ENCODE measurements at regions not wholly inside any gene's neighbourhood (a gene's known extent, or its start where the extent isn't known, plus 50 kb on each side); places are given as distances from the start of the nearest gene placed in this dataset.
A peak's percentile ranks its signal among the peaks of the same experiment; 100 is the strongest.
"Not testable (repeated sequence)": the region's sequence is repeated elsewhere in the genome, so short reads cannot be mapped to it uniquely, and the experiment has no call there.

GRCh38 chr18:15315301-15315700 is 567.3 kb downstream of the ANKRD30B start:
- not testable (repeated sequence) for DNase-seq

- not testable (repeated sequence) for DNase-seq
Observed at GRCh38 chr18:15318655-15319054, 570.7 kb downstream of the ANKRD30B start.

DNA sequence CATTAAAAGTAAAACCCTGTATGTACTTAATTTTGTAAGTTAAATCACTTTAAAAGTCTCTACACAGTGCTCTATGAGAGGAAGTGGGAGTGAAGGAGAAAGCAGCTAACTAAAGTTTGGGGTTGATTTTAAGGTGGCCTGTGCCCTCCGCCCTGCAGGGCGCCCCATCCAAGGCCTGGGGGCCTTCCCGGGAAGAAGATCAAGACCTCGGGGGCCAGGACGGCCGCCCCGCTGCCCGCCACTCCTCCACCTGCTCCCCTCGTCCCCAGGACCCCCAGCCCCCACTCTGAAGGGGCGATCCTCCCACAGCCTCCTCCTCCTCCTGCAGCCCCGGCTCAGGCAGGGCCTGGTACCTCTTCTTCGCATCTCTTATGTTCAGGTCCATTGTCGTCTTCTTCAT is 581.7 kb downstream of the ANKRD30B start:
- DNase-seq = not testable (repeated sequence)

- not testable (repeated sequence) for DNase-seq
Observed at GRCh38 chr18:15330149-15330548, 582.2 kb downstream of the ANKRD30B start.

DNA sequence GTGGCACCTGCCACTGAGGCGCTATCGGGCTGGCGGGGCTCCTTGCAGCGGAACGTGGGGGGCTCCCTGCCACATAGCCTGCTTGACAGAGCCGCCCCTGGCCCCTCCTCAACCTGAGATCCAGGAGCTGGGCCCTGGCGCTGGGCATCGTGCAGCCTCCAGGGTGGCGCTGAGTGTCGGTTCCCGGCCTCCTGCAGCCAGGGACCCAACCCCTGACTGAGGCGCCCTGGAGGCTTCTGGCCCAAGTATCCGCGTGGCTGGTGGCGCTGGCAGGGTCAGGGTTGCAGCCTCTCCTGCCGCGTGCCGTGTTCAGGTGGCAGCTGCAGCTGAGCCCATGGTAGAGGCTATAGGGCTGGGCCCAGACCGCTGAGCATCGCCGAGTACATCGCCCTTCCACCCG is 582.6 kb downstream of the ANKRD30B start:
- DNase-seq = not testable (repeated sequence)

DNA sequence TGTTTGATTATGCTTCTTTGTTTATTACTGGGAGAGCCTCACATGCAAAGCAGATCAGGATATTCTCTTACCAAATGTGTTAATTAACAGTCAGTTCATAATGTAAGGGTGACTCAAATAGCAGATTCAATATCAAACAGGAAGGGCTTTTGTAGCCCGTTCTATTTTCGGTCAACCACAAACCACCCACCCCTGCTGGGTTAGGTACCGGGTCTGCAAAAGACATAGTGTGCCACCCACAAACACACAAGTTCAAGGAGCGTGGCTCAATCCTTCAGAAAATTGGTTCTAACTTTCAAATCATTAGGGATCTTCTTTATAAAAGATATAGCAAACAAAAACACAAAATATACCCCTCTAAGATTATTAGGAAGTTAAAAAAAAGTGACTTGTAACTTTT is 627.7 kb downstream of the ANKRD30B start:
- not testable (repeated sequence) for DNase-seq

- DNase-seq = peak; percentile 0
Observed at GRCh38 chr18:15407874-15408273, 659.9 kb downstream of the ANKRD30B start.

Data from right kidney (tissue), 1 donor.